OCI-LY3 (cell line): ENCODE measurements at regions not wholly inside any gene's neighbourhood (a gene's known extent, or its start where the extent isn't known, plus 50 kb on each side); places are given as distances from the start of the nearest gene placed in this dataset.

Experiments
- H2AFZ ChIP-seq: fragments of 200-600, 300-600 bp; shearing (Covaris generic); 2 replicates; pipeline ENCODE4 v1.6.0; 2014; ENCODE audit warnings: antibody characterized with exemption, low read depth, low read length
- H3K27ac ChIP-seq: fragments of 200-600, 300-600 bp; sonication (generic); 2 replicates; pipeline ENCODE4 v1.5.1; 2014; ENCODE audit warnings: mild to moderate bottlenecking, low read length, moderate library complexity, mixed read lengths
- H3K27me3 ChIP-seq: fragments of 200-600, 300-600 bp; sonication (generic); 2 replicates; pipeline ENCODE4 v1.6.1; 2014; ENCODE audit warnings: low read depth, low read length, mixed read lengths
- H3K36me3 ChIP-seq: fragments of 200-600, 300-600 bp; sonication (generic); replicated peaks from 2 replicates; pipeline ENCODE3; 2014; ENCODE audit warnings: low read depth, low read length, mixed read lengths
- H3K4me1 ChIP-seq: fragments of 300-600, 200-600 bp; sonication (generic); 2 replicates; pipeline ENCODE4 v1.6.1; 2014; ENCODE audit warnings: low read length, mixed read lengths
- H3K4me2 ChIP-seq: fragments of 200-600, 300-600 bp; sonication (generic); 2 replicates; pipeline ENCODE4 v1.6.1; 2014; ENCODE audit warnings: low read length, mixed read lengths
- H3K4me3 ChIP-seq: fragments of 300-600, 200-600 bp; sonication (generic); 2 replicates; pipeline ENCODE4 v1.5.1; 2014; ENCODE audit warnings: antibody characterized with exemption, mild to moderate bottlenecking, low read length, moderate library complexity
- H3K79me2 ChIP-seq: fragments of 300-600, 200-600 bp; shearing (Covaris generic); 2 replicates; pipeline ENCODE4 v1.6.1; 2014; ENCODE audit warnings: mild to moderate bottlenecking, low read length, mixed read lengths
- H3K9ac ChIP-seq: fragments of 300-600, 200-600 bp; shearing (Covaris generic); 2 replicates; pipeline ENCODE4 v1.6.0; 2014; ENCODE audit warnings: mild to moderate bottlenecking, low read length, moderate library complexity
- H3K9me3 ChIP-seq: fragments of 200-600, 300-600 bp; shearing (Covaris generic); 2 replicates; pipeline ENCODE4 v1.6.1; 2014; ENCODE audit warnings: low read length, mixed read lengths; ENCODE audit not compliant: insufficient read depth
- H4K20me1 ChIP-seq: fragments of 200-600, 300-600 bp; sonication (generic); 2 replicates; pipeline ENCODE4 v1.6.1; 2016; ENCODE audit warnings: low read length, mixed read lengths; ENCODE audit not compliant: insufficient read depth
- CTCF ChIP-seq: fragments of 200-600, 300-600 bp; sonication (generic); IDR thresholded peaks from 2 replicates; pipeline ENCODE4 v1.5.1; 2014; ENCODE audit warnings: antibody characterized with exemption, low read length, low read depth
- EZH2phosphoT487 ChIP-seq: fragments of 200-600 bp; shearing (Covaris generic); IDR thresholded peaks from 2 replicates; pipeline ENCODE4 v1.6.1; 2018; ENCODE audit warnings: antibody characterized with exemption, mixed run types, low read depth

GRCh38 chr13:56356690-56357089 is 784.0 kb upstream of the PRR20A start:
- no peak overlapping the region for H2AFZ ChIP-seq
- no peak overlapping the region for H3K9ac ChIP-seq
- no peak overlapping the region for H3K4me2 ChIP-seq
- TF ChIP-seq CTCF (no peak), EZH2phosphoT487 (no peak)
- no peaks in the 10 kb centered on the region for H3K9me3 ChIP-seq
- H3K36me3 ChIP-seq, result no peaks in the 10 kb centered on the region
- no peak overlapping the region for H3K4me3 ChIP-seq
- H4K20me1 ChIP-seq, result no peaks in the 10 kb centered on the region
- no peaks in the 10 kb centered on the region for H3K27me3 ChIP-seq
- no peaks in the 10 kb centered on the region for H3K79me2 ChIP-seq
- no peak overlapping the region for H3K27ac ChIP-seq
- no peaks in the 10 kb centered on the region for H3K4me1 ChIP-seq

- Histone ChIP-seq H2AFZ (no peak overlapping the region), H3K4me3 (no peak overlapping the region), H3K4me2 (no peak overlapping the region), H3K79me2 (no peaks in the 10 kb centered on the region), H3K9ac (no peak overlapping the region), H3K36me3 (no peaks in the 10 kb centered on the region), H4K20me1 (no peaks in the 10 kb centered on the region), H3K4me1 (no peaks in the 10 kb centered on the region), H3K9me3 (no peaks in the 10 kb centered on the region), H3K27me3 (no peaks in the 10 kb centered on the region), H3K27ac (no peak overlapping the region)
- TF ChIP-seq CTCF, result no peak
Observed at GRCh38 chr13:56378566-56378965, 762.2 kb upstream of the PRR20A start.

- Histone ChIP-seq H3K4me2 (no peak overlapping the region), H4K20me1 (no peaks in the 10 kb centered on the region), H3K27me3 (no peaks in the 10 kb centered on the region), H3K9me3 (no peaks in the 10 kb centered on the region), H2AFZ (no peak overlapping the region), H3K79me2 (no peaks in the 10 kb centered on the region), H3K27ac (no peak overlapping the region), H3K9ac (no peak overlapping the region), H3K4me1 (no peaks in the 10 kb centered on the region), H3K4me3 (no peak overlapping the region), H3K36me3 (no peaks in the 10 kb centered on the region)
- TF ChIP-seq CTCF (no peak), EZH2phosphoT487 (no peak)
Observed at GRCh38 chr13:56393549-56393948, 747.2 kb upstream of the PRR20A start.

- TF ChIP-seq CTCF (no peak), EZH2phosphoT487 (no peak)
- Histone ChIP-seq H3K9me3 (no peaks in the 10 kb centered on the region), H3K4me3 (no peak overlapping the region), H3K79me2 (no peaks in the 10 kb centered on the region), H3K9ac (no peak overlapping the region), H3K27ac (no peak overlapping the region), H3K4me1 (no peaks in the 10 kb centered on the region), H2AFZ (no peak overlapping the region), H3K4me2 (no peak overlapping the region), H4K20me1 (no peaks in the 10 kb centered on the region), H3K36me3 (no peaks in the 10 kb centered on the region), H3K27me3 (no peaks in the 10 kb centered on the region)
Observed at GRCh38 chr13:56396318-56396717, 744.4 kb upstream of the PRR20A start.
